KG1 (cell line): ENCODE measurements at regions not wholly inside any gene's neighbourhood (a gene's known extent, or its start where the extent isn't known, plus 50 kb on each side); places are given as distances from the start of the nearest gene placed in this dataset.
"Not testable (repeated sequence)": the region's sequence is repeated elsewhere in the genome, so short reads cannot be mapped to it uniquely, and the experiment has no call there.

Experiments
- DNase-seq: peaks from one replicate; lab custom pipeline; 2025; lab: John Stamatoyannopoulos, UW

DNA sequence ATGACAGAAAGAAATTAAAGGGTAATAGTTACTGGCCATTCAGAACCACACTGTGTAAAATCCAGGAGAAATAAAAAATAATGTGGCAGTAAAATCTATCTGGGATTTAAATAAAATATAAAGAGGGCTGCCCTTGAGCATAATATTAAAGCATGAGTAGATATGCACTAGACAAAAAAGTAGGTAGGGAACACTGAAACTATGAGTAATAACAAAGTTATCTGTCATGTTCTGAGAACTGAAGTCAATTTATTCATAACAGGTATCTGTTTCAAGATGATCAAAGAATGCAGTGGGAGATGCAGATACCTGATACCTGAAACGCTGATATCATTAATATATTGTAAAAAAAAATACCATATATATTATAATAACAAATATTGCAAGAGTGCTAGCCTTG, 1672.0 kb downstream of the SLITRK5 start:
- DNase-seq: no peak

DNA sequence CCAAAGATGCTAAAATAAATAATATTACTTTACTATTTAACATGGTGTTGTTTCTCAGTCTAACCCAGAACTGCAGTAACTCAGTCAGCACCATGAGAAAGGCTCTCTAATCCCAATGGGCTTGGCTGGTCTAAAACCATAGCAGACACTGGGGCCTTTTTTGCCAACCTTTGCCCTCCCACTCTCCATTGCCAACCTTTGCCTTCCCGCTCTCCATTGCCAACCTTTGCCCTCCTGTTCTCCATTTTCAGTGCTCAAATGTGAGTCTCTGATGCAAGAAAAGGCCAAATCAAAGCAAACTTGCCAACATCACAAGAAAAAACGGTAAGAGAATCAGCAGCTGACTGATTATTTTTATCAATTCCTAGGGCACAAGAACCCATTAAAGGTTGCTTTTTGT, 1681.2 kb downstream of the SLITRK5 start:
- DNase-seq: no peak

DNA sequence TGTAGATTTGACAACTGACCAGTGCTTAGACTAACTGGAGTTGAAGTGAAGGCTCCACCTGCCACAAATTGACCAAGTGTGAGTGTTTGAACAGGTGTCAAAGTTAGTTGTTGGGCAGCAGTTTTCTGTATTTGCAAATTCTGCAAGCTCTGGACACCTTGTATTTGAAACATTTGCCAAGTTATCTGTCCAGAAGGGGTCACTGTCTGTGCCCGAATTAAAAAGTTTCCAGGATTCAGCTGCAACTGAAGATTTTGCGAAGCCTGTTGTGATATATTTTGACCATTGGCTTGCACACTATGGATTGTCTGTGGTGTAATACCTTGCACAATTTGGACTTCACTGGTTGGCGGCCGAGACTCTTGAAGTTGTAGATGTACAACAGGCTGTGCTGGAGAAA, 1690.7 kb downstream of the SLITRK5 start:
- DNase-seq: no peak

DNA sequence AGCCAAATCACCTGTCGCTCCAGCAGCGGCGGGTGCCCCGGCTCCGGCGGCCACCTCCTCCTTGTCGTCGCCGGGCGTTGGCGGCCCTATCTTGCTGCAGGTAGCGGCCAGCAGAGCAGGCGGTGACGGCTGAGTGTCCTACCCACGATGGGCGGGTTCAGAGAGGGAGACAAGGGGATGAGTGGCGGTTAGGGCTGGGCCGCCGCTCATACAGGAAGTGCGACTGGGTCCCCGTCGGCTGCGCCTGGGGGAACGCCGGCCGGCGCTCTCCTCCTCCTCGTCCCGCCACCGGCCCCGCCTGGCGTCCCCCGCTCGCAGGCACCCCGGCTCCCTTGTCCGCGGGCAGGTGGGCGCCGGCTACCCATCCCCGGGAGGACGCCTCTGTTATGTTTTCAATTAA, 1692.0 kb downstream of the SLITRK5 start:
- DNase-seq: no peak

DNA sequence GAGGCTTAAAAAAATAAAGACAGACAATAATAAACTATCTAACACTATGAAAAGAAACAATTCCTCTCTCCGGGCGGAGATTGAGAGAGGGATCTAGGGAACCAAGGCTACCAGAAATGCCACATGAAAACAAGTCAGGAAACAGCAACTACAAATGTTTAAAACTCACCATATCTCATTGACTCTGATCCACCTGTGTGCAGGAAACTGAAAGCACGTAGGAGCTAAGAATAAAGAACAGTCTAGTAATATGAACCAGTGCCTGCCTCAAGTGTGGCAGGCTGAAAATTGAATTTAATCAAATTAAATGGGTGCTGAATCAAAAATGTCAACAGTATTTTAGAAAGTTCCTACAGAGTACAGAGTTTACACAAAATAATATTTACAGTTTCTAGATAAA, 1701.0 kb downstream of the SLITRK5 start:
- DNase-seq: no peak

DNA sequence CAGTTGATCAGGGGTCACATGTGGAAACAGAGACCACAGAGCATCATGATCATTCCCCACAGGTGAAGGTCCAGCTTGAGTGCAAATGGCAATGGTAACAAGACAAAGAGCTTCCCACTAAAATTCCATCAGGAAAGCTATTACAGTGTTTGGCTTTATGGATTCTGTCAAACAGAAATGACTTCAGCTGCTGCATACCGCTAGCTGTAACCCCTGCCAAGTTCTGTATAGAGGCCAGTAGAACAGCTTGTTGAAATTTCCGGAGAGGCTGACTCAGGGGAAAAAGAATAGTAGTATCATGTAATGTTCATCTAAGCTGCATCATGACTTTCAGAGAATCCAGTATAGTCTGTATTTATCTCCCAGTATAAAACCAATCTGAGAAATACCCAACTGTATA, 1704.7 kb downstream of the SLITRK5 start:
- DNase-seq: no peak

DNA sequence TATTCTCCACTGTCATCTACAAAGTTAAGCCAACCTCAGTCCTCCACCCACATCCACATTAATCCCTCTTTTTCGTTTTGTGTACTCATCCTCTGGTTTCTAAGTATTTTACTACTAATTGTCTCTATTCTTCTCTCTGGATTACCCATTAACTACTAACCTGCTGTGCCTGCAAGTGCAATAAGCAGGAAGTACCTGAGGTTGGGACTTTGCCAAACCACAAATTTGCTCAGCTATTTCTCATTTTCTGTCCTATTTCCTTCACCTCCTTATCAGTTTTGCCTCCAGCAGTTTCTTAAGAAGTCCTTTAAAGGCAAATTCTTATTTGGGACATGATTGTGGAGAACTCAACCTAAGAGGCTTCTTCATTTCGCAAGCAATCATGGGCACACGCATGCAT, 1708.9 kb downstream of the SLITRK5 start:
- DNase-seq: no peak

DNA sequence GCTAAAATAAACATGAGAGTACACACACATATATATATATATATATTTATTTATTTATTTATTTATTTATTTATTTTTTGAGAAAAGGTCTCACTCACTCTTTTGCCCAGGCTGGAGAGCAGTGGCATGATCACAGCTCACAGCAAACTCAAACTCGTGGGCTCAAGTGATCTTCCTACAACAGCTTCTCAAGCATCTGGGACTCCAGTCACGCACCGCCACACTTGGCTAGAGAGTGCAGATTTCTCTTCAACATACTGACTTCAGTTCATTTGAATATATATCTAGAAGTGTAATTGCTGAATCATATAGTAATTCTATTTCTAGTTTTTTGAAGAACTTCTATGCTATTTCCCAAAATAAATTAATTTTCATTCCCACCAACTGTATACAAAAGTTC, 1711.8 kb downstream of the SLITRK5 start:
- no peak for DNase-seq

DNA sequence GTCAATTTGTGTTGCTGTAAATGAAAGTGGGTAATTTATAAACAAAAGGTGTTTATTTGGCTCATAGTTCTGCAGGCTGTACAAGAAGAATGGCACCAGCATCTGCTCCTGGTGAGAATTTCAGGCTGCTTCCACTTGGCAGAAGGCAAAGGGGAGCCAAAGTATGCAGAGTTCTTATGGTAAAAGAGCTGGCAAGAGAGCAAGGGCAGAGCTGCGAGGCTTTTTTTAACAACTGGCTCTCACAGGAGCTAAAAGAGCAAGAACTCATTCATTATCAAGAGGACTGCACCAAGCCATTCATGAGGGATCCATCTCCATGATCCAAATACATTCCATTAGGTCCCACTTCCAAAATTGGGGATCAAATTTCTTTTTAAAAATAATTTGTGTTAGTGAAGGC, 1712.7 kb downstream of the SLITRK5 start:
- no peak for DNase-seq

DNA sequence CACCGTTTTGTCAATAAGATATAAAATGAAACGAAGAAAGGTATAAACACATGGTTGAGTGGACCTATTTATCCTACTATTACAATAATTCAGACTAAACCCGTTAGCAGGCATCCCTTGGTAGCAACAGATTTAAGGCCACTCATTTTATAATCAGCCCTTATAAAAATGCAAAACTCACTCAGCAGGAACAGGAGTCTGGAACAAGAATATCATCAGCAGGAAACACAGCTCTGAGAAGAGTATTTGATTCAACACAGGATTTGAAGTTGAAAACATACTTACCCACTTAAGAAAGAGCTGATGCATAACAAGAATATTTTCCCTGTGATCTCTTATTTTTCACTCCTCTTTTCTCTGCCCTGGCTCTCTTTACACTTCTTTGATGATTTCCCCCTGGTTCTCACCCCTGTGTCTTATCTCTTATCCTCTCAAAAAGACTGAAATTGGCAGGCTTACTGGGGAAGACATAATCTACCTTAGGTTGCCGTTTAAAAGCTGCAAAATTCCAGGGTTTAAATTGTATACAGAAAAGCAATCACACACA, 1722.7 kb downstream of the SLITRK5 start:
- no peak for DNase-seq

DNA sequence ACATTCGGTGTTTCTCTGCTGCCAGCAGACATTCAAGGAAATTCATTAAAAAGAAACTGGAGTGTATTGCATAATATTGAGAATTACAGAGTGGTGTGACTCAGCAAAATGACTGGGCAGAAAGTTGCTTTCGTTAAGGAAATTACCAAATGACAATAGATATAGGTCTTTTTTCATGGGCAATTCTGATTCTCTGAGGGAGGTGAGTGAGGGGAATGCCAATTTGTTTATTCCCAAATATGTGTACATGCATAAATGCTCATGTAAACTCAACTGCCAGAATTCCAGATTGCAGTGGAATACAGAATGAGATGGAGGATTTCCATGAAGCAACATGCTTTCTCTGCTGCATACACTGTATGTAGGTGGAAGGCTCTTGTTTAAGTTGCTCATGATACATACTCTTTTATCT, 1730.1 kb downstream of the SLITRK5 start:
- no peak for DNase-seq

DNA sequence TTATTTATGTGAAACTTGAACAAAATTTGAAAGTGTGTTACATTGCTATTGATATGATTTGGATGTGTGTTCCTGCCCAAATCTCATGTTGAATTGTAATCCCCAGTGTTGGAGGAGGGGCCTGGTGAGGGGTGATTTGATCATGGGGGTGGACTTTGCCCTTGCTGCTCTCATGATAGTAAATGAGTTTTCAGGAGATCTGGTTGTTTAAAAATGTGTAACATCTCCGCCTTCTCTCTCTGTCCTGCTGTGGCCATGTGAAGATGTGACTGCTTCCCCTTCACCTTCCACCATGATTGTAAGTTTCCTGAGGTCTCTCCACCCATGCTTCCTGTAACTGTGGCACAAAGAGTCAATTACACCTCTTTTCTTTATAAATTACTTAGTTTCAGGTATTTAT, 1731.0 kb downstream of the SLITRK5 start:
- DNase-seq: no peak

DNA sequence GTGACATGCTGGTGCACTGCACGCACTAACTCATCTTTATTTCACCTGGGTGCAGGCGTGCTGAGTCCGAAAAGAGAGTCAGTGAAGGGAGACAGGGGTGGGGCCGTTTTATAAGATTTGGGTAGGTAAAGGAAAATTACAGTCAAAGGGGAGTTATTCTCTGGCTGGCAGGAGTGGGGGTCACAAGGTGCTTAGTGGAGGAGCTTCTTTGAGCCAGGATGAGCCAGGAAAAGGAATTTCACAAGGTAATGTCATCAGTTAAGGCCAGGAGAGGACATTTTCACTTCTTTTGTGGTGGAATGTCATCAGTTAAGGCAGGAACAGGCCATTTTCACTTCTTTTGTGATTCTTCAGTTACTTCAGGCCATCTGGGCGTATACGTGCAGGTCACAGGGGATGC, 1734.9 kb downstream of the SLITRK5 start:
- not testable (repeated sequence) for DNase-seq

DNA sequence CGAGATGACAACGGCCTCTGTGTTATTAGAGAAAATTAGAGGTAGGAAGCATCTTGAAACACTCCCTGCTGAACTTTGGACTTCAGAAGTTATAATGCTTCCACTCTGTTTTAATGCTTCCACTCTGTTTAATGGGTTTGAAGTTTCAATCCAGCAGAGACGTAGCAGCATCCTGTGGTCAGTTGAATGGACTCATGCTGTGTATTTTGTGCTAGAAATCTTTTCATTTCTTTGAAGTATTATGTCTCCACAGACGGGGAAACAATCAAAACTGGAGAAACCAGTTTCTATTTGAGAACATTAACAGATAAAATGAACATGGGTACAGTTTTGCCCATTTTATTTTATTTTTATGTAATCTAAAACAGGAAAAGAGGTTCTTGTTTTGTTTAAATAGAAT, 1736.2 kb downstream of the SLITRK5 start:
- no peak for DNase-seq

DNA sequence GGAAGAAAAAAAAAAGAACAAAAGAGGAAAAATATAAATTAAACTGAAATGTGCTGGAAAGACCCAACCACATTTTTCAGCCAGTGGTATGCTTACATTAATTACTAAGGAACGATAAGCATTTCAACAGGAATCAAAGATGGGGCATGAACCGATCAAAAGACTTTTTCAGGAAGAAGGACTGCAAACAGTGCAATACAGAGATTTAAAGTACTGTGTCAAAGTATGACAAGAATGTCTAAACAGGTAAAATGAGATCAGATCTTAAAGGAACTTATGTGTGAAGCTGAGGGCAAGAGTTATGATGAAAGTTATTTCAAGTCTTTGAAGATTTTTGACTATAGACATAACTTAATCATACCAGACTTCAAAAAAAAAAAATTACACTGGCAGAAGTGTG, 1761.8 kb downstream of the SLITRK5 start:
- DNase-seq: no peak

DNA sequence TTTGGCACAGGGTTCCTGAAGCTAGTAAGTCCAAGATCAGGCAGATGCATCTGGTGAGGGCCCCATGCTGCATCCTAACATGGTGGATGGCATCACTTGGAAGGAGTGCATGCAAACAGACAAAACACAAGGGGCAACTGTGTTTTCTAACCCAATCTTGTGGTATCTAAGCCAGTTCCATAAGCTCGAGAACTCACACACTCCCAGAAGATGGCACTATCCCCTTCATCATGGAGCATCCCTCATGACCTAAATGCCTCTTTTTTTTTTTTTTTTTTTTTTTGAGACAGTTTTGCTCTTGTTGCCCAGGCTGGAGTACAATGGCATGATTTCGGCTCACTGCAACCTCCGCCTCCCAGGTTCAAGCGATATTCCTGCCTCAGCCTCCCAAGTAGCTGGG, 1763.5 kb downstream of the SLITRK5 start:
- DNase-seq: not testable (repeated sequence)

DNA sequence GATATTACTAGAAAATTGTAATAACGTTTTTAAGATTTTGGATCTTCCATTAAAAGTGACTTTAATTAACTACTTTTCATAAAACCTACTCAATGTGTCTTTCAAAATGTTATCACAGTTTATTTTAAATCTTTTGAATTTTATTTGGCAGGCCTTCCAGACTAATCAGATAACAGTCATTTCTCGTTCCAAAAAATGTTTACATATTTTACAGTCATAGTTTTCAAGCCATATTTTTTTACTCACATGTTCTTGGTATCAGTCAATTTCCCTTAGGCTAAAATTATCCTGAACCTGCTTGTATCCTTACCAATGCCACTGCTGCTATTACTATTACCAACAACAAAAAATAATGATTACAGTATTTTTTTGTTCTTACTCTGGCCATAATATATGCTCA, 1783.5 kb downstream of the SLITRK5 start:
- no peak for DNase-seq

DNA sequence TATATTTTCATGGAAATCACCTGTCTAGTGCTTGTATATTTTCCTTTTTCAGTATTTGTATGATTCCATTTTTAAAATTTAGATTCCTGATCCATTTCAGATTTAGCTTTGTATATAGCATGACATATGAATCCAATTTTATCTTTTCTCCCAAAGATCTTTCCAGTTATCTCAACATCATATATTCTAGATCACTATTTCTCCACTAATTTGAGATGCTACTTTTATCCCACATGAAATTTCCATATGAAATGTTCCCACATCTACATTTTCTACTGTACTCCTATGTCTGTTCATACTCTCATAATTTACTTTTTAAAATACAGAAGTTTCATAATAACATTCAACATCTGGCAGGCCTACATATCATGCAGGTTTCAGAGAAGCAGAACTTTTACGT, 1784.1 kb downstream of the SLITRK5 start:
- DNase-seq: no peak

DNA sequence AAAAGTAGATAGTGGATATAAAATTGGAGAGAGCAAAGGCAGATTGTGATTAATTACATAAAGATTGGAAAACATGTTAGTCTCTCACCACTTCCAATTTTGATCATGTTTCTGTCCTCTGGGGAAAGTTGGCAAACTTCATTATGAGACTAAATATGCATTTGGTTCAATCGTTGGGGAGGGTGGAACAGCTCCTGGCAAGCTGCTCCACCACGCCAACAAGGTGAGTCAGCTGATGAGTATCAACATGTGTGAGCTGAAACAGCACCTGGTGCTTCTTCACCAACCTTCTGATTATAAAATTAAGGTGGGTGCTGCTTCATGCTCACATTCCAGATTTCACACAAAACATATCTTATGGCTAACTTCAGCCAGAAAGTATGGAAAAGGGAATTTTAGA, 1784.6 kb downstream of the SLITRK5 start:
- DNase-seq: no peak

DNA sequence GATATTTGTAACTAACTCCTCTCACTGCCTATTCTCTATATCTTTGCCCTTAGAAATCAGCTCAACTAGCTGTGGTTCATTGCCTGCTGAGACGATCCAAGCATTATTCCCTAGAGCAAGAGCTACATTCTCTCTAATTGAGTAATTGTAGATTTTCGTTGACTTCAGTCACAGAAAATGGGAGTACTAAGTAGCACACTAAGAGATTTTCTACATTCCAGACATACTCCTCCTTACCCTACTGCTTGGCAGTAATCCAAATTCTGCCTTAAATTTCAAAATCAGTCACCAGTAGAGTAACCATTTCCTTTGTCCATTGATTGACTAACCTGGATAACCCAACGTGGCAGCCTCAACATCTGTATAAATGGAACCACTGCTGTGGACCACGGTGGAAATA, 1786.8 kb downstream of the SLITRK5 start:
- DNase-seq: no peak

DNA sequence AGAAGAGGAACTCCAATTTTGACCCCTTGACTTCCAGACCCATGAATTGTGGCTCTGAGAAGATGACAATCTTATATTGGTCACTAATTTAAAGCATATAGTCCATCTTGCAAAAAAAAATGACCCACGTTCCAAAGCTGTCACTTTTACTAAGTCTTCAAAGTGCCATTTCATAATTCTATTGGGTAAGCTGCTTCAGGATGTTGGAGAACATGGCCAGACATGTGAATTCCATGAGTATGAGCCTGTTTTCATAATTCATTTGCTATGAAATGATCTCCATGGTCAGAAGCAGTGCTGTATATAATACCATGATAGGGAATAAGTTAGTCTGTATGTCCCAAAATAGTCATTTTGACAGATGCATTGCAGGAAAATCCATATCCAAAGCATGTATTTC, 1787.3 kb downstream of the SLITRK5 start:
- no peak for DNase-seq

DNA sequence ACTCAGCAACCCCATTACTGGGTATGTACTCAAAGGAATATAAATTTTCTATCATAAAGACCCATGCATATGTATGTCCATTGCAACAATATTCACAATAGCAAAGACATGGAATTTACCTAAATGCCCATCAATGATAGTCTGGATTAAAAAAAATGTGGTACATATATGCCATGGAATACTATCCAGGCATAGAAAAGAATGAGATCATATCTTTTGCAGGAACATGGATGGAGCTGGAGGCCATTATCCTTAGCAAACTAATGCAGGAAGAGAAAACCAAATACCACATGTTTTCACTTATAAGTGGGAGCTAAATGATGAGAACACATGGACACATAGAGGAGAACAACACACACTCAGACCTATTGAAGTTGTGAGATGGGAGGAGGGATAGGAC, 1789.7 kb downstream of the SLITRK5 start:
- DNase-seq: not testable (repeated sequence)

DNA sequence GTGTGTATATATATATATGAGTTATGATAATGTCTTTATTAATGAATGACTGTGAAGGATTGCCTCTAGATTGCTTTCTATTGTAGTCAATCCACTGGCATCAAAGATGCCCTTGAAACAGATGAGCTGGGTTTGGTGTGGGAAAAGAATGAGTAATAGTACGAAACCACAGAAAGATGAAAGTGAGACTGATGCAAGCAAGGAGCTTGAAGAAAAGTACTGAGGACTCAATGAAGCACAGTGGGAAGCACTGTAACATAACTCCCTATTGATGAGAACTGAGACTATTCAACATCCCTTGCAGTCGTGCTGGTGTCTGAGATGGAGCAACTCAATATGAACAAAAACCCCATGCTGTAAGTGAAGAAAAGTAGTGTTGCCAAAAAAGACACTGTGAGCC, 1794.2 kb downstream of the SLITRK5 start:
- no peak for DNase-seq

DNA sequence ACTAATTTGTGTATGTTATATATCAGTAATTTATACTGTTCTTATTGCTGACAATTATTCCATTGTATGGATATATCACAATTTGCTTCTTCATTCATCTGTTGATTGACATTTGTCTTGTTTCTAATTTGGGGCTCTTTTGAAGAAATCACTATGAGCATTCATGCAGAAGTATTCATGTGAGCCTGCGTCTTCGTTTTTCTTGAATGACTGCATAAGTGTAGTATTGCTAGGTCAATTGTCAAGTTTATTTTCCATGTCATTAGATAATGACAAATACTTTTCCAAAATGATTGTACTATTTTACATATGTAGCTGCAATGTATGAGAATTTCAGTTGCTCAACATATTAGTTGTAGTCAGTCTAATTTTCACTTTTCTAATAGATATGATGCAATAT, 1796.9 kb downstream of the SLITRK5 start:
- no peak for DNase-seq

DNA sequence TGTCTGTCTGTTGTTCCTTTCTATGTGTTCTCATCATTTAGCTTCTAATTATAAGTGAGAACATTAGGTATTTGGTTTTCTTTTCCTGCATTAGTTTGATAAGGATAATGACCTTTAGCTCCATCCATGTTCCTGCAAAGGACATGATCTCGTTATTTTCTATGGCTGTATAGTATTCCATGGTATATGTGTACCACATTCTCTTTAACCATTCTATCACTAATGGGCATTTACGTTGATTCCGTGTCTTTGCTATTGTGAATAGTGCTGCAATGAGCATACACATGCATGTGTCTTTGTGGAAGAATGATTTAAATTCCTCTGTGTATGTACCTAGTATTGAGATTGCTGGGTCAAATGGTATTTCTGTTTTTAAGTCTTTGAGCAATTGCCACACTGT, 1799.7 kb downstream of the SLITRK5 start:
- DNase-seq: no peak
